HT-29 (cell line): ENCODE measurements at regions not wholly inside any gene's neighbourhood (a gene's known extent, or its start where the extent isn't known, plus 50 kb on each side); places are given as distances from the start of the nearest gene placed in this dataset.
"Not testable (repeated sequence)": the region's sequence is repeated elsewhere in the genome, so short reads cannot be mapped to it uniquely, and the experiment has no call there.

Source experiments
- DNase-seq: peaks from one replicate; pipeline ENCODE4 v3.0.0-alpha.2; 2015; ENCODE audit warnings: low spot score

GRCh38 chr6:169984181-169985120 lies 233.0 kb downstream of the ERMARD start:
- DNase-seq = no peak

GRCh38 chr6:169983651-169984050 lies 232.2 kb downstream of the ERMARD start:
- DNase-seq = no peak

GRCh38 chr6:169982461-169983386 lies 231.3 kb downstream of the ERMARD start:
- no peak for DNase-seq

- DNase-seq = no peak
These were observed 230.5 kb downstream of the ERMARD start for GRCh38 chr6:169981969-169982368.

- DNase-seq = no peak
These were observed 230.1 kb downstream of the ERMARD start for GRCh38 chr6:169981568-169981967.

GRCh38 chr6:169980826-169981450 lies 229.5 kb downstream of the ERMARD start:
- no peak for DNase-seq

GRCh38 chr6:169979873-169980432 lies 228.5 kb downstream of the ERMARD start:
- no peak for DNase-seq

- no peak for DNase-seq
These were observed 227.3 kb downstream of the ERMARD start for GRCh38 chr6:169978615-169979161.

- DNase-seq = no peak
These were observed 226.2 kb downstream of the ERMARD start for GRCh38 chr6:169977434-169978265.

GRCh38 chr6:169976301-169977081 lies 225.1 kb downstream of the ERMARD start:
- no peak for DNase-seq

- DNase-seq = no peak
These were observed 224.3 kb downstream of the ERMARD start for GRCh38 chr6:169975701-169976100.

GRCh38 chr6:169975286-169975685 lies 223.9 kb downstream of the ERMARD start:
- DNase-seq = no peak

- no peak for DNase-seq
These were observed 223.2 kb downstream of the ERMARD start for GRCh38 chr6:169974663-169975062.

GRCh38 chr6:169973588-169974467 lies 222.4 kb downstream of the ERMARD start:
- DNase-seq = not testable (repeated sequence)

GRCh38 chr6:169972736-169973135 lies 221.3 kb downstream of the ERMARD start:
- no peak for DNase-seq

GRCh38 chr6:169972101-169972651 lies 220.8 kb downstream of the ERMARD start:
- DNase-seq = no peak

- no peak for DNase-seq
These were observed 219.8 kb downstream of the ERMARD start for GRCh38 chr6:169971081-169971861.
